HCT116 (cell line): ENCODE measurements at regions not wholly inside any gene's neighbourhood (a gene's known extent, or its start where the extent isn't known, plus 50 kb on each side); places are given as distances from the start of the nearest gene placed in this dataset.

Experiments
- ATAC-seq: fragments of 200-7000 bp; cut with Tn5 transposase; 2 replicates; pipeline ENCODE4 v1.9.1; 2020; ENCODE audit warnings: mild to moderate bottlenecking, moderate library complexity
- BruUV-seq: library from RNA; stranded (reverse); fragments of 400-500 nt; replicated peaks from 2 replicates; lab custom pipeline; 2021; lab: Mats Ljungman, UMichigan
- CTCF ChIA-PET: fragments of 300-600 bp; sonication (Branson Sonifier 250); formaldehyde crosslinking; loops from one replicate; lab custom pipeline; 2021; ENCODE audit warnings: antibody characterized with exemption; lab: Charles Lee
- POLR2A ChIA-PET: fragments of 300-600, 350-600 bp; sonication (Branson Sonifier 250); formaldehyde crosslinking; loops from one replicate; lab custom pipeline; 2021; ENCODE audit warnings: antibody characterized with exemption; lab: Charles Lee
- RAD21 ChIA-PET, 2 experiments: fragments of 300-600 bp; sonication (Branson Sonifier 250); formaldehyde crosslinking; loops; one replicate each; lab custom pipeline; 2023; ENCODE audit warnings: low total read pairs in 2 of 2; ENCODE audit not compliant: uncharacterized antibody in 2 of 2, unreplicated experiment in 2 of 2, low non-redundant PET in 1 of 2; lab: Charles Lee
- DNase-seq: peaks from one replicate; pipeline ENCODE4 v3.0.0-alpha.2; 2010; ENCODE audit warnings: low read depth, low spot score
- H2AFZ ChIP-seq: fragments of 200-600 bp; shearing (Covaris generic), sonication (generic); 2 replicates; pipeline ENCODE4 v1.6.1; 2017; ENCODE audit warnings: low read depth, mixed run types, mixed read lengths, antibody characterized with exemption, low read length; ENCODE audit not compliant: poor library complexity, severe bottlenecking
- H3K27ac ChIP-seq: 2 replicates; pipeline ENCODE4 v1.5.1; 2012; ENCODE audit warnings: low read depth, low read length
- H3K27me3 ChIP-seq: fragments of 200-600 bp; sonication (generic); 2 replicates; pipeline ENCODE4 v1.6.1; 2016; ENCODE audit warnings: mixed run types, low read length, mixed read lengths; ENCODE audit not compliant: insufficient read depth
- H3K36me3 ChIP-seq, 2 experiments: fragments of 200-500 bp in 1 of 2; fragments of 200-600 bp in 1 of 2; sonication (Bioruptor generic) in 1 of 2; sonication (generic) in 1 of 2; 2 replicates each; pipeline versions ENCODE4 v1.5.1 to v1.6.1; 2014 to 2016; ENCODE audit warnings: low read length in 2 of 2, inconsistent platforms in 1 of 2, mixed read lengths in 1 of 2, mixed run types in 1 of 2; ENCODE audit not compliant: insufficient read depth in 2 of 2, control insufficient read depth in 1 of 2
- H3K4me1 ChIP-seq, 2 experiments: fragments of 200-600 bp in 1 of 2; sonication (generic) in 1 of 2; 2 replicates each; pipeline versions ENCODE4 v1.5.1 to v1.6.1; 2012 to 2017; ENCODE audit warnings: low read length in 2 of 2, inconsistent platforms in 1 of 2, mild to moderate bottlenecking in 1 of 2, mixed read lengths in 1 of 2, mixed run types in 1 of 2, moderate library complexity in 1 of 2; ENCODE audit not compliant: insufficient read depth in 2 of 2, control insufficient read depth in 1 of 2
- H3K4me2 ChIP-seq: fragments of 200-600 bp; sonication (generic); 2 replicates; pipeline ENCODE4 v1.6.1; 2017; ENCODE audit warnings: mixed run types, low read length, mixed read lengths
- H3K4me3 ChIP-seq, 2 experiments: fragments of 200-600 bp in 1 of 2; sonication (generic) in 1 of 2; replicated peaks in 1 of 2; 2 replicates each; pipeline ENCODE4 v1.5.1; 2011 to 2016; ENCODE audit warnings: low read length in 2 of 2, control low read depth in 1 of 2, low read depth in 1 of 2, mild to moderate bottlenecking in 1 of 2, mixed read lengths in 1 of 2, mixed run types in 1 of 2
- H3K79me2 ChIP-seq: fragments of 200-600 bp; sonication (generic); 2 replicates; pipeline ENCODE4 v1.6.1; 2017; ENCODE audit warnings: mild to moderate bottlenecking, mixed run types, low read length, moderate library complexity, mixed read lengths; ENCODE audit not compliant: insufficient read depth
- H3K9ac ChIP-seq: fragments of 200-600 bp; sonication (generic); 2 replicates; pipeline ENCODE4 v1.6.1; 2016; ENCODE audit warnings: low read length, mixed read lengths
- H3K9me2 ChIP-seq: fragments of 200-600 bp; sonication (generic), shearing (Covaris generic); 2 replicates; pipeline ENCODE4 v1.6.1; 2017; ENCODE audit warnings: mixed run types, mild to moderate bottlenecking, moderate library complexity; ENCODE audit not compliant: insufficient read depth
- H3K9me3 ChIP-seq, 2 experiments: fragments of 200-500 bp in 1 of 2; fragments of 200-600 bp in 1 of 2; sonication (Bioruptor generic) in 1 of 2; sonication (generic) in 1 of 2; 2 replicates each; pipeline ENCODE4 v1.6.1; 2014 to 2017; ENCODE audit warnings: low read length in 2 of 2, mixed read lengths in 2 of 2, inconsistent platforms in 1 of 2, low read depth in 1 of 2, mild to moderate bottlenecking in 1 of 2, mixed run types in 1 of 2, moderate library complexity in 1 of 2; ENCODE audit not compliant: control insufficient read depth in 1 of 2, insufficient read depth in 1 of 2
- H4K20me1 ChIP-seq: fragments of 200-600 bp; sonication (generic), shearing (Covaris generic); 2 replicates; pipeline ENCODE4 v1.6.1; 2017; ENCODE audit warnings: mixed run types, mild to moderate bottlenecking, moderate library complexity; ENCODE audit not compliant: insufficient read depth
- ATF3 ChIP-seq: IDR thresholded peaks from 2 replicates; pipeline ENCODE4 v1.6.1; 2012
- CEBPB ChIP-seq: IDR thresholded peaks from 2 replicates; pipeline ENCODE4 v1.6.1; 2012; ENCODE audit warnings: low read depth
- EGR1 ChIP-seq: IDR thresholded peaks from 2 replicates; pipeline ENCODE4 v1.6.1; 2012; ENCODE audit warnings: low read depth
- ELF1 ChIP-seq: IDR thresholded peaks from 2 replicates; pipeline ENCODE4 v1.6.1; 2012; ENCODE audit warnings: low read depth, borderline replicate concordance
- EZH2 ChIP-seq: fragments of 200-600 bp; sonication (generic); IDR thresholded peaks from 2 replicates; pipeline ENCODE4 v1.6.1; 2017; ENCODE audit warnings: antibody characterized with exemption, mixed run types
- FOSL1 ChIP-seq: IDR thresholded peaks from 2 replicates; pipeline ENCODE4 v1.6.1; 2012; ENCODE audit warnings: low read depth
- MAX ChIP-seq: IDR thresholded peaks from 2 replicates; pipeline ENCODE4 v1.6.1; 2012
- POLR2A ChIP-seq: IDR thresholded peaks from 2 replicates; pipeline ENCODE4 v1.7.0; 2011; ENCODE audit warnings: borderline replicate concordance; ENCODE audit not compliant: insufficient read depth, insufficient read length; ENCODE audit errors: extremely low read depth
- POLR2AphosphoS5 ChIP-seq: IDR thresholded peaks from 2 replicates; pipeline ENCODE4 v1.6.1; 2011; ENCODE audit warnings: mild to moderate bottlenecking, low read depth, low read length, moderate library complexity
- RAD21 ChIP-seq: IDR thresholded peaks from 2 replicates; pipeline ENCODE4 v1.6.1; 2012; ENCODE audit warnings: low read depth, mild to moderate bottlenecking
- SIN3A ChIP-seq: IDR thresholded peaks from 2 replicates; pipeline ENCODE4 v1.6.1; 2012; ENCODE audit warnings: low read depth
- SP1 ChIP-seq: IDR thresholded peaks from 2 replicates; pipeline ENCODE4 v1.6.1; 2012; ENCODE audit warnings: low read depth
- SRF ChIP-seq: IDR thresholded peaks from 2 replicates; pipeline ENCODE4 v1.6.1; 2012; ENCODE audit warnings: low read depth
- TCF7L2 ChIP-seq: IDR thresholded peaks from 2 replicates; pipeline ENCODE4 v1.7.0; 2011; ENCODE audit warnings: borderline replicate concordance, inconsistent platforms; ENCODE audit not compliant: insufficient read depth, insufficient read length; ENCODE audit errors: extremely low read depth
- ZBTB33 ChIP-seq: IDR thresholded peaks from 2 replicates; pipeline ENCODE4 v1.6.1; 2011; ENCODE audit warnings: mild to moderate bottlenecking, low read length, moderate library complexity; ENCODE audit not compliant: insufficient replicate concordance; ENCODE audit errors: extremely low read depth
- ZFX ChIP-seq: fragments of 450-650 bp; IDR thresholded peaks from 2 replicates; pipeline ENCODE4 v1.6.1; 2017
- ZNF274 ChIP-seq: fragments of 200-500 bp; sonication (Bioruptor generic); IDR thresholded peaks from 2 replicates; pipeline ENCODE4 v1.6.1; 2014; ENCODE audit warnings: mild to moderate bottlenecking, low read depth, low read length, inconsistent platforms
- intact Hi-C: fragments of 100-400 bp; cut with micrococcal nuclease; formaldehyde crosslinking; loops from 2 replicates; pipeline ENCODE4 v1.10.0; 2022
- TF ChIP-seq, protein P1 (sequence below), 3 experiments: fragments of 200-600 bp in 1 of 3; sonication (generic) in 1 of 3; IDR thresholded peaks in 2 of 3; conservative IDR thresholded peaks in 1 of 3; 2 replicates each; pipeline ENCODE4 v1.5.1; 2012 to 2017; ENCODE audit warnings: low read depth in 2 of 3, low read length in 2 of 3, antibody characterized with exemption in 1 of 3, borderline replicate concordance in 1 of 3, control low read depth in 1 of 3, mild to moderate bottlenecking in 1 of 3, mixed read lengths in 1 of 3, mixed run types in 1 of 3, moderate library complexity in 1 of 3; ENCODE audit not compliant: insufficient read depth in 1 of 3

GRCh38 chr2:52144590-52144989, 1112.7 kb upstream of the NRXN1 start:
- Histone ChIP-seq H3K4me1 (no peaks in the 10 kb centered on the region), H3K9me2 (no peaks in the 10 kb centered on the region), H4K20me1 (no peaks in the 10 kb centered on the region), H3K9me3 (no peaks in the 10 kb centered on the region), H3K4me3 (no peak overlapping the region), H3K27ac (no peak overlapping the region), H2AFZ (no peak overlapping the region), H3K36me3 (no peaks in the 10 kb centered on the region), H3K79me2 (no peaks in the 10 kb centered on the region), H3K9ac (no peak overlapping the region), H3K27me3 (no peaks in the 10 kb centered on the region), H3K4me2 (no peak overlapping the region)
- RAD21 ChIA-PET = no interaction called here
- TF ChIP-seq FOSL1 (no peak), SP1 (no peak), ELF1 (no peak), ATF3 (no peak), SRF (no peak), POLR2AphosphoS5 (no peak), POLR2A (no peak), TCF7L2 (no peak), ZNF274 (no peak), CEBPB (no peak), ZFX (no peak), MAX (no peak), EZH2 (no peak), ZBTB33 (no peak), SIN3A (no peak), RAD21 (peak; percentile 20; the same call in 1 of the 2 replicates), EGR1 (no peak)
- TF ChIP-seq, protein P1, sequence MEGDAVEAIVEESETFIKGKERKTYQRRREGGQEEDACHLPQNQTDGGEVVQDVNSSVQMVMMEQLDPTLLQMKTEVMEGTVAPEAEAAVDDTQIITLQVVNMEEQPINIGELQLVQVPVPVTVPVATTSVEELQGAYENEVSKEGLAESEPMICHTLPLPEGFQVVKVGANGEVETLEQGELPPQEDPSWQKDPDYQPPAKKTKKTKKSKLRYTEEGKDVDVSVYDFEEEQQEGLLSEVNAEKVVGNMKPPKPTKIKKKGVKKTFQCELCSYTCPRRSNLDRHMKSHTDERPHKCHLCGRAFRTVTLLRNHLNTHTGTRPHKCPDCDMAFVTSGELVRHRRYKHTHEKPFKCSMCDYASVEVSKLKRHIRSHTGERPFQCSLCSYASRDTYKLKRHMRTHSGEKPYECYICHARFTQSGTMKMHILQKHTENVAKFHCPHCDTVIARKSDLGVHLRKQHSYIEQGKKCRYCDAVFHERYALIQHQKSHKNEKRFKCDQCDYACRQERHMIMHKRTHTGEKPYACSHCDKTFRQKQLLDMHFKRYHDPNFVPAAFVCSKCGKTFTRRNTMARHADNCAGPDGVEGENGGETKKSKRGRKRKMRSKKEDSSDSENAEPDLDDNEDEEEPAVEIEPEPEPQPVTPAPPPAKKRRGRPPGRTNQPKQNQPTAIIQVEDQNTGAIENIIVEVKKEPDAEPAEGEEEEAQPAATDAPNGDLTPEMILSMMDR (IDR thresholded peaks at IDR 0.05 in 2 of 3, conservative IDR thresholded peaks at IDR 0.05 in 1 of 3; ENCODE audit: borderline replicate concordance in 1 of 3, insufficient read depth in 1 of 3, low read depth in 2 of 3, low read length in 2 of 3) = 0 out of 6 replicates have a peak, but pooled peaks of 1 of the 3 experiments have one; percentile 12
- POLR2A ChIA-PET = no interaction called here
- no TSS peak for BruUV-seq
- ATAC-seq (no peak), DNase-seq (no peak)
- CTCF ChIA-PET = no interaction called here
- intact Hi-C loops = no loop called here
